OCI-LY3 (cell line): ENCODE measurements at regions not wholly inside any gene's neighbourhood (a gene's known extent, or its start where the extent isn't known, plus 50 kb on each side); places are given as distances from the start of the nearest gene placed in this dataset.

Experiments
- H2AFZ ChIP-seq: fragments of 200-600, 300-600 bp; shearing (Covaris generic); 2 replicates; pipeline ENCODE4 v1.6.0; 2014; ENCODE audit warnings: antibody characterized with exemption, low read depth, low read length
- H3K27ac ChIP-seq: fragments of 200-600, 300-600 bp; sonication (generic); 2 replicates; pipeline ENCODE4 v1.5.1; 2014; ENCODE audit warnings: mild to moderate bottlenecking, low read length, moderate library complexity, mixed read lengths
- H3K27me3 ChIP-seq: fragments of 200-600, 300-600 bp; sonication (generic); 2 replicates; pipeline ENCODE4 v1.6.1; 2014; ENCODE audit warnings: low read depth, low read length, mixed read lengths
- H3K36me3 ChIP-seq: fragments of 200-600, 300-600 bp; sonication (generic); replicated peaks from 2 replicates; pipeline ENCODE3; 2014; ENCODE audit warnings: low read depth, low read length, mixed read lengths
- H3K4me1 ChIP-seq: fragments of 300-600, 200-600 bp; sonication (generic); 2 replicates; pipeline ENCODE4 v1.6.1; 2014; ENCODE audit warnings: low read length, mixed read lengths
- H3K4me2 ChIP-seq: fragments of 200-600, 300-600 bp; sonication (generic); 2 replicates; pipeline ENCODE4 v1.6.1; 2014; ENCODE audit warnings: low read length, mixed read lengths
- H3K4me3 ChIP-seq: fragments of 300-600, 200-600 bp; sonication (generic); 2 replicates; pipeline ENCODE4 v1.5.1; 2014; ENCODE audit warnings: antibody characterized with exemption, mild to moderate bottlenecking, low read length, moderate library complexity
- H3K79me2 ChIP-seq: fragments of 300-600, 200-600 bp; shearing (Covaris generic); 2 replicates; pipeline ENCODE4 v1.6.1; 2014; ENCODE audit warnings: mild to moderate bottlenecking, low read length, mixed read lengths
- H3K9ac ChIP-seq: fragments of 300-600, 200-600 bp; shearing (Covaris generic); 2 replicates; pipeline ENCODE4 v1.6.0; 2014; ENCODE audit warnings: mild to moderate bottlenecking, low read length, moderate library complexity
- H3K9me3 ChIP-seq: fragments of 200-600, 300-600 bp; shearing (Covaris generic); 2 replicates; pipeline ENCODE4 v1.6.1; 2014; ENCODE audit warnings: low read length, mixed read lengths; ENCODE audit not compliant: insufficient read depth
- H4K20me1 ChIP-seq: fragments of 200-600, 300-600 bp; sonication (generic); 2 replicates; pipeline ENCODE4 v1.6.1; 2016; ENCODE audit warnings: low read length, mixed read lengths; ENCODE audit not compliant: insufficient read depth
- EZH2phosphoT487 ChIP-seq: fragments of 200-600 bp; shearing (Covaris generic); IDR thresholded peaks from 2 replicates; pipeline ENCODE4 v1.6.1; 2018; ENCODE audit warnings: antibody characterized with exemption, mixed run types, low read depth
- TF ChIP-seq, protein P1 (sequence below): fragments of 200-600, 300-600 bp; sonication (generic); IDR thresholded peaks from 2 replicates; pipeline ENCODE4 v1.5.1; 2014; ENCODE audit warnings: antibody characterized with exemption, low read length, low read depth

DNA sequence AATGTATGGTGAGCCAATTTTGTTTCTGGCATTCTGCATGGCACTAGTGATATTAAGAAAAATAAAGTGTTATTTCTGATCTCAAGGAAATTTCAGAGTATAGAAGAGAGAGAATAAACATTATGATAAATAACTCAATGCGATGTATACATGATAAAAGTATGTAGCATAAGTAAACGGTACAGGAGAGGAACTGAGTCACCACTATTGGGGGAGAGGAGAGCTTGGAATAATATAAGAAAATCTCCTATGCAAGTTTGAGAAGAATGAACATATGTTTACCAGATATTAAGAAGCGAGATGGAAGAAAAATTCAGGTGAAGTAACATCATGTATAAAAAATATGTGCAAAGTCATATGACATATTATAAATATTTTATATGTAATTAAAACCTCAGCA, 1230.3 kb upstream of the CITED2 start:
- H3K9me3 ChIP-seq, result no peaks in the 10 kb centered on the region
- no peaks in the 10 kb centered on the region for H3K27me3 ChIP-seq
- no peak overlapping the region for H3K27ac ChIP-seq
- H3K79me2 ChIP-seq, result no peaks in the 10 kb centered on the region
- H3K4me2 ChIP-seq, result no peak overlapping the region
- no peak overlapping the region for H2AFZ ChIP-seq
- H3K9ac ChIP-seq, result no peak overlapping the region
- no peaks in the 10 kb centered on the region for H3K4me1 ChIP-seq
- H3K4me3 ChIP-seq, result no peak overlapping the region
- H4K20me1 ChIP-seq, result no peaks in the 10 kb centered on the region
- no peaks in the 10 kb centered on the region for H3K36me3 ChIP-seq
- TF ChIP-seq, protein P1, sequence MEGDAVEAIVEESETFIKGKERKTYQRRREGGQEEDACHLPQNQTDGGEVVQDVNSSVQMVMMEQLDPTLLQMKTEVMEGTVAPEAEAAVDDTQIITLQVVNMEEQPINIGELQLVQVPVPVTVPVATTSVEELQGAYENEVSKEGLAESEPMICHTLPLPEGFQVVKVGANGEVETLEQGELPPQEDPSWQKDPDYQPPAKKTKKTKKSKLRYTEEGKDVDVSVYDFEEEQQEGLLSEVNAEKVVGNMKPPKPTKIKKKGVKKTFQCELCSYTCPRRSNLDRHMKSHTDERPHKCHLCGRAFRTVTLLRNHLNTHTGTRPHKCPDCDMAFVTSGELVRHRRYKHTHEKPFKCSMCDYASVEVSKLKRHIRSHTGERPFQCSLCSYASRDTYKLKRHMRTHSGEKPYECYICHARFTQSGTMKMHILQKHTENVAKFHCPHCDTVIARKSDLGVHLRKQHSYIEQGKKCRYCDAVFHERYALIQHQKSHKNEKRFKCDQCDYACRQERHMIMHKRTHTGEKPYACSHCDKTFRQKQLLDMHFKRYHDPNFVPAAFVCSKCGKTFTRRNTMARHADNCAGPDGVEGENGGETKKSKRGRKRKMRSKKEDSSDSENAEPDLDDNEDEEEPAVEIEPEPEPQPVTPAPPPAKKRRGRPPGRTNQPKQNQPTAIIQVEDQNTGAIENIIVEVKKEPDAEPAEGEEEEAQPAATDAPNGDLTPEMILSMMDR, result no peak
- no peak for TF ChIP-seq EZH2phosphoT487

DNA sequence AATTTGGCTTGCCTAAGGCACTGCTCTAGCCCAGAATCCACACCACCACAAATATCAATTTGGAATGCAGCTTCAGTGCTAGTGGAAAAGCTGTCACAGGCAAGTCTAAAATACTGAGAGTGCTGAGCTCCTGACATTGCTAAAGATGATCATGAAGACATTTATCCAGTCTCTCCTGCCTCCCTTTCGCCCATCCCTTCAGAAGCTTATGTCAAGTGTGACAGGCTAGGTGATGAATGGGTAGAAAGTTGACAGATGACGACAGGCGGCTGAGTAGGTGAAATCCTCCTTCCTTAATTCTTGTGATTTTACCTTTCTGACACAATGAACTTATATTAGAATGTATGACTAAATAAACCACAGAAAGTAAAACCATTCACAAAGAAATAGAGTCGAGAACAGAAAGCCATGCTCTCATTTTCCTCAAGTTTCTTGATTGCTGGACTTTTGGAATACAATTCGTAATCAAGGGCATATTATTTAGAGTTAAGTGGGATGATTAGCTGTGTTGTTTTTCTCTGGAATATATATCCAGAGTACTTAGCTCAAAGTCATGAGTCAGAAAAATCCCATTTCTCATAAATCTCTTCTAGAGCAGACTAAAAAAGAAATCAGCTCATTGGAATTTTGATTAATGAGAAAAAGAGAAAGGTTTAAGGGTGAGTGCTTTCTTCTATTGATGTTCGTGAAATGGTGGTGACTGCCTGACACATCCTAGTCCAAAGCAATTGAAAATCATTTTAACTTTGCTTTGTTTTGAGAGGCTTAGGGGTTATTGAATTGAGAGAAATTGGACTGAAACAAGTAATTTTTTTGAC, 1228.2 kb upstream of the CITED2 start:
- Histone ChIP-seq H3K36me3 (no peaks in the 10 kb centered on the region), H3K4me2 (no peak overlapping the region), H3K4me1 (no peaks in the 10 kb centered on the region), H3K9me3 (no peaks in the 10 kb centered on the region), H3K4me3 (no peak overlapping the region), H2AFZ (no peak overlapping the region), H3K9ac (no peak overlapping the region), H3K27me3 (no peaks in the 10 kb centered on the region), H3K79me2 (no peaks in the 10 kb centered on the region), H3K27ac (no peak overlapping the region), H4K20me1 (no peaks in the 10 kb centered on the region)
- TF ChIP-seq, protein P1, result no peak
- TF ChIP-seq EZH2phosphoT487, result no peak

DNA sequence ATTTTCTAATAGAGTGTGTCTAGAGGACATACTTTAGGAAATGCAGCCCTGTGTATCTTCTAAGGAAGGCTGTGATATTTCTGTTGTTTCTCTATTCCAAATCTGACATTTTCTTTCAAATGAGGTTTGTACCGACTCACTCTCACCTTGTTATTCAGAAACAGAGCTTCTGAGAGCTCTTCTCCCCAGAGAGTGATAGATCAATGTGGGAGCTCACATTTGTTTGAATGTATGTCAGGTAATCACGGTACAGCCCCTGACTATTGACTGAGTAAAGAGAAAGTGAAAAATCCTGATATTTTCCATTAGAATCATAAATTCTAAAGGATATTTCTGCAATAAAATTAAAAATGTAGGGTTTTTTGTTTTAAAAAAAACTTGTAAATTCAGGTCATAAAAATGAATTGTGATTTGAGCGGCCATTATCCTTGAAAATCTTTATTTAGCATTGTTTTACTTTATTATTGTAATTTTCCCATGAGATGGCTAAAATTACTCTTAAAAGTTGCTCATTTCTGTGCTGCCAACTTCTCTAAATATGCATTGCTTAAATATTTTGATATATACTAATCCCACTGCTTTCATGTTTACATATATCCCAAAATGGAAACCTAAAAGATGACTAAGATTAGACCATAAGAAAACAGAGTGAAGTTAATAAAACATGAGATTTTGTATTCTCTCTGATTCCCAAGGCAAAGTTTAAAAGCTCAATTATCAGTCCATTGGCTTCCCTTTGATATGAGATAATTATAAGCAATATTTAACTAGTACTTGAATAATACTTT, 1226.8 kb upstream of the CITED2 start:
- no peak overlapping the region for H2AFZ ChIP-seq
- no peak overlapping the region for H3K27ac ChIP-seq
- no peaks in the 10 kb centered on the region for H3K4me1 ChIP-seq
- no peak for TF ChIP-seq EZH2phosphoT487
- TF ChIP-seq, protein P1, result no peak
- no peak overlapping the region for H3K4me3 ChIP-seq
- no peak overlapping the region for H3K4me2 ChIP-seq
- no peaks in the 10 kb centered on the region for H3K79me2 ChIP-seq
- H3K9ac ChIP-seq, result no peak overlapping the region
- H3K9me3 ChIP-seq, result no peaks in the 10 kb centered on the region
- no peaks in the 10 kb centered on the region for H4K20me1 ChIP-seq
- no peaks in the 10 kb centered on the region for H3K27me3 ChIP-seq
- no peaks in the 10 kb centered on the region for H3K36me3 ChIP-seq

GRCh38 chr6:140599916-140600315, 1225.5 kb upstream of the CITED2 start:
- H3K79me2 ChIP-seq, result no peaks in the 10 kb centered on the region
- no peak overlapping the region for H3K9ac ChIP-seq
- H3K9me3 ChIP-seq, result no peaks in the 10 kb centered on the region
- H4K20me1 ChIP-seq, result no peaks in the 10 kb centered on the region
- no peak overlapping the region for H3K4me3 ChIP-seq
- no peaks in the 10 kb centered on the region for H3K27me3 ChIP-seq
- no peak overlapping the region for H3K27ac ChIP-seq
- no peak overlapping the region for H3K4me2 ChIP-seq
- TF ChIP-seq, protein P1, result no peak
- TF ChIP-seq EZH2phosphoT487, result no peak
- no peaks in the 10 kb centered on the region for H3K4me1 ChIP-seq
- no peak overlapping the region for H2AFZ ChIP-seq
- H3K36me3 ChIP-seq, result no peaks in the 10 kb centered on the region
